SU-DHL-6 (cell line): ENCODE measurements at regions not wholly inside any gene's neighbourhood (a gene's known extent, or its start where the extent isn't known, plus 50 kb on each side); places are given as distances from the start of the nearest gene placed in this dataset.

ENCODE experiments used
- EZH2phosphoT487 ChIP-seq: fragments of 200-600 bp; sonication (generic), shearing (Covaris generic); conservative IDR thresholded peaks from 2 replicates; pipeline ENCODE4 v1.6.1; 2018; ENCODE audit warnings: mild to moderate bottlenecking, antibody characterized with exemption, low read length, moderate library complexity, mixed read lengths
- TF ChIP-seq, protein P1 (sequence below): fragments of 200-600 bp; sonication (generic); IDR thresholded peaks from one replicate; pipeline ENCODE4 v1.5.1; 2017; ENCODE audit warnings: antibody characterized with exemption, mild to moderate bottlenecking, low read length, moderate library complexity; ENCODE audit not compliant: insufficient read depth, poor library complexity, severe bottlenecking

DNA sequence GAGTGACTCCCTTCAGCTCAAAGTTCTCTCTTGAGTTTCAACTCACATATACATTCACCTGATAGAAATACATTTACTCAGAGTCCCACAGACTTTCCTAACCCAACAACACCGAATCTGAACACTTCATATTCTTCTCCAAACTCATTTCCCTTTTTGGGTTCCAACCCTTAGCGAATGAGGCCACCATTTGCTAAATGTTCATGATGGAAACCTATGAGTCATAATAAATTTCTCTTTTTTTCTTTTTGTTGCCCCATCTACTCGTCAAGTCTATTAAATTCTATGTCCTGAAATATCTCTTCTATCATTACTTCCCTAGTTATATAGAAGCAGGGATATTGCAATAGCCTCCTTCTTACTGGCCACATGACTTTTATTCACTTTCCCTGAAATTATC is 100.1 kb downstream of the HLX start:
- TF ChIP-seq, protein P1, sequence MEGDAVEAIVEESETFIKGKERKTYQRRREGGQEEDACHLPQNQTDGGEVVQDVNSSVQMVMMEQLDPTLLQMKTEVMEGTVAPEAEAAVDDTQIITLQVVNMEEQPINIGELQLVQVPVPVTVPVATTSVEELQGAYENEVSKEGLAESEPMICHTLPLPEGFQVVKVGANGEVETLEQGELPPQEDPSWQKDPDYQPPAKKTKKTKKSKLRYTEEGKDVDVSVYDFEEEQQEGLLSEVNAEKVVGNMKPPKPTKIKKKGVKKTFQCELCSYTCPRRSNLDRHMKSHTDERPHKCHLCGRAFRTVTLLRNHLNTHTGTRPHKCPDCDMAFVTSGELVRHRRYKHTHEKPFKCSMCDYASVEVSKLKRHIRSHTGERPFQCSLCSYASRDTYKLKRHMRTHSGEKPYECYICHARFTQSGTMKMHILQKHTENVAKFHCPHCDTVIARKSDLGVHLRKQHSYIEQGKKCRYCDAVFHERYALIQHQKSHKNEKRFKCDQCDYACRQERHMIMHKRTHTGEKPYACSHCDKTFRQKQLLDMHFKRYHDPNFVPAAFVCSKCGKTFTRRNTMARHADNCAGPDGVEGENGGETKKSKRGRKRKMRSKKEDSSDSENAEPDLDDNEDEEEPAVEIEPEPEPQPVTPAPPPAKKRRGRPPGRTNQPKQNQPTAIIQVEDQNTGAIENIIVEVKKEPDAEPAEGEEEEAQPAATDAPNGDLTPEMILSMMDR = no peak
- TF ChIP-seq EZH2phosphoT487 = no peak
